ENCODE measurements at regions not wholly inside any gene's neighbourhood (a gene's known extent, or its start where the extent isn't known, plus 50 kb on each side); places are given as distances from the start of the nearest gene placed in this dataset.

DNA sequence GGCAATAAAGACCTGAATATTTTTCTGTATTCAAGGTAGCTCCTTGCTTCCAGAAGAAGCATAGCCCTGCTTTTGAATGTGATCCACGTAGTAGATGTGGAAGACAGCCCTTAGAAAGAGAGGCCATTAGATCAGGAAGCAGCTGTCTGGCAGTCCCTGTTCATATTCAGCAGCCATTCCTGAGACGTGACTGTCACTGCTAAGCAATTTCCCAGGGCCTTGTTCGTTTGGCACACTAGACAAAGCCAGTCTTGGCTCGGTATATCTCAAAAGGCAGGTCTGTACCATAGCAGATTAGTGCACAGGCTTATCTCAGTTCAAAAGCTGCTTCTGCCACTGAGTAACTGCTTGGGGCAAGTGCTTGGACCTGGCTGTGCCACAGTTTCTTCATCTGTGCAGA is 287.8 kb upstream of the MCTP2 start:
- TF ChIP-seq NRF1 (IDR thresholded peaks at IDR 0.05; ENCODE audit: low read depth, low read length), result no peak
- TF ChIP-seq, protein P1, sequence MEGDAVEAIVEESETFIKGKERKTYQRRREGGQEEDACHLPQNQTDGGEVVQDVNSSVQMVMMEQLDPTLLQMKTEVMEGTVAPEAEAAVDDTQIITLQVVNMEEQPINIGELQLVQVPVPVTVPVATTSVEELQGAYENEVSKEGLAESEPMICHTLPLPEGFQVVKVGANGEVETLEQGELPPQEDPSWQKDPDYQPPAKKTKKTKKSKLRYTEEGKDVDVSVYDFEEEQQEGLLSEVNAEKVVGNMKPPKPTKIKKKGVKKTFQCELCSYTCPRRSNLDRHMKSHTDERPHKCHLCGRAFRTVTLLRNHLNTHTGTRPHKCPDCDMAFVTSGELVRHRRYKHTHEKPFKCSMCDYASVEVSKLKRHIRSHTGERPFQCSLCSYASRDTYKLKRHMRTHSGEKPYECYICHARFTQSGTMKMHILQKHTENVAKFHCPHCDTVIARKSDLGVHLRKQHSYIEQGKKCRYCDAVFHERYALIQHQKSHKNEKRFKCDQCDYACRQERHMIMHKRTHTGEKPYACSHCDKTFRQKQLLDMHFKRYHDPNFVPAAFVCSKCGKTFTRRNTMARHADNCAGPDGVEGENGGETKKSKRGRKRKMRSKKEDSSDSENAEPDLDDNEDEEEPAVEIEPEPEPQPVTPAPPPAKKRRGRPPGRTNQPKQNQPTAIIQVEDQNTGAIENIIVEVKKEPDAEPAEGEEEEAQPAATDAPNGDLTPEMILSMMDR (IDR thresholded peaks at IDR 0.05; ENCODE audit: control extremely low read depth in 1 of 3, insufficient read depth in 1 of 3, low read depth in 1 of 3, low read length in 3 of 3), result no peak
- TF ChIP-seq ZNF274 (IDR thresholded peaks at IDR 0.05; ENCODE audit: borderline replicate concordance, extremely low read depth, low read length), result no peak
- no peak for TF ChIP-seq TAF1 (IDR thresholded peaks at IDR 0.05; ENCODE audit: low read depth, low read length)
- no peak for TF ChIP-seq POLR2A (IDR thresholded peaks at IDR 0.05; ENCODE audit: control extremely low read depth in 1 of 2, low read depth in 2 of 2, low read length in 2 of 2)
- TF ChIP-seq, protein P2, sequence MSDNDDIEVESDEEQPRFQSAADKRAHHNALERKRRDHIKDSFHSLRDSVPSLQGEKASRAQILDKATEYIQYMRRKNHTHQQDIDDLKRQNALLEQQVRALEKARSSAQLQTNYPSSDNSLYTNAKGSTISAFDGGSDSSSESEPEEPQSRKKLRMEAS (IDR thresholded peaks at IDR 0.05), result no peak

Data from H1 (cell line).